H9 (cell line): ENCODE measurements at regions not wholly inside any gene's neighbourhood (a gene's known extent, or its start where the extent isn't known, plus 50 kb on each side); places are given as distances from the start of the nearest gene placed in this dataset.

Experiments
- DNase-seq: peaks from one replicate; pipeline ENCODE4 v3.0.0-alpha.2; 2017
- H2AFZ ChIP-seq: one replicate; pipeline ENCODE4 v1.6.1; 2013; ENCODE audit warnings: mild to moderate bottlenecking, low read length, control low read depth, moderate library complexity
- H2AK5ac ChIP-seq: 2 replicates; pipeline ENCODE4 v1.6.1; 2013; ENCODE audit warnings: low read length, control low read depth, mixed read lengths; ENCODE audit not compliant: insufficient read length
- H2BK120ac ChIP-seq: one replicate; pipeline ENCODE4 v1.6.1; 2013; ENCODE audit warnings: low read depth, mild to moderate bottlenecking, low read length, control low read depth, inconsistent platforms; ENCODE audit not compliant: poor library complexity, severe bottlenecking
- H2BK12ac ChIP-seq: 2 replicates; pipeline ENCODE4 v1.6.1; 2013; ENCODE audit warnings: low read length, control low read depth, mixed read lengths, low read depth; ENCODE audit not compliant: insufficient read length
- H2BK15ac ChIP-seq: 2 replicates; pipeline ENCODE4 v1.6.1; 2013; ENCODE audit warnings: low read depth, low read length, control low read depth
- H2BK20ac ChIP-seq: one replicate; pipeline ENCODE4 v1.6.1; 2013; ENCODE audit warnings: low read depth, mild to moderate bottlenecking, low read length, control low read depth, inconsistent platforms; ENCODE audit not compliant: poor library complexity, severe bottlenecking
- H2BK5ac ChIP-seq: 2 replicates; pipeline ENCODE4 v1.6.1; 2013; ENCODE audit warnings: low read length, control low read depth, mixed read lengths; ENCODE audit not compliant: insufficient read length
- H3K14ac ChIP-seq: 2 replicates; pipeline ENCODE4 v1.6.1; 2013; ENCODE audit warnings: low read length, control low read depth; ENCODE audit not compliant: insufficient read depth
- H3K18ac ChIP-seq: 2 replicates; pipeline ENCODE4 v1.6.1; 2013; ENCODE audit warnings: low read depth, mild to moderate bottlenecking, mixed read lengths, low read length, control low read depth; ENCODE audit not compliant: insufficient read length
- H3K23ac ChIP-seq: 2 replicates; pipeline ENCODE4 v1.6.1; 2013; ENCODE audit warnings: low read length, control low read depth, mixed read lengths, low read depth; ENCODE audit not compliant: insufficient read length
- H3K23me2 ChIP-seq: 2 replicates; pipeline ENCODE4 v1.6.1; 2013; ENCODE audit warnings: low read depth, mild to moderate bottlenecking, mixed read lengths, low read length, control low read depth; ENCODE audit not compliant: insufficient read length, poor library complexity, severe bottlenecking
- H3K27ac ChIP-seq: 2 replicates; pipeline ENCODE4 v1.5.1; 2013; ENCODE audit warnings: low read length, control low read depth, mixed read lengths, low read depth; ENCODE audit not compliant: insufficient read length
- H3K27me3 ChIP-seq: 2 replicates; pipeline ENCODE4 v1.6.1; 2013; ENCODE audit warnings: low read length, control low read depth, inconsistent platforms; ENCODE audit not compliant: insufficient read depth
- H3K4ac ChIP-seq: 2 replicates; pipeline ENCODE4 v1.6.1; 2013; ENCODE audit warnings: low read depth, mild to moderate bottlenecking, control low read depth, inconsistent platforms, low read length, moderate library complexity
- H3K4me1 ChIP-seq: 2 replicates; pipeline ENCODE4 v1.6.1; 2013; ENCODE audit warnings: low read length, control low read depth, inconsistent platforms; ENCODE audit not compliant: insufficient read depth
- H3K4me2 ChIP-seq: 2 replicates; pipeline ENCODE4 v1.6.1; 2013; ENCODE audit warnings: low read length, control low read depth, mixed read lengths; ENCODE audit not compliant: insufficient read length, insufficient read depth
- H3K56ac ChIP-seq: 2 replicates; pipeline ENCODE4 v1.6.1; 2013; ENCODE audit warnings: low read depth, mild to moderate bottlenecking, mixed read lengths, low read length, control low read depth; ENCODE audit not compliant: insufficient read length
- H3K79me1 ChIP-seq: 2 replicates; pipeline ENCODE4 v1.6.1; 2013; ENCODE audit warnings: low read depth, mild to moderate bottlenecking, moderate library complexity, low read length, control low read depth, inconsistent platforms; ENCODE audit not compliant: insufficient read depth, poor library complexity, severe bottlenecking
- H3K79me2 ChIP-seq: 2 replicates; pipeline ENCODE4 v1.6.1; 2013; ENCODE audit warnings: low read length, control low read depth, inconsistent platforms; ENCODE audit not compliant: insufficient read depth
- H3K9ac ChIP-seq: 2 replicates; pipeline ENCODE4 v1.6.1; 2013; ENCODE audit warnings: low read length, control low read depth, mixed read lengths; ENCODE audit not compliant: insufficient read length; ENCODE audit errors: extremely low read depth
- H3K9me3 ChIP-seq: one replicate; pipeline ENCODE4 v1.6.1; 2013; ENCODE audit warnings: low read depth, low read length, inconsistent platforms; ENCODE audit not compliant: control insufficient read depth
- H3T11ph ChIP-seq: one replicate; pipeline ENCODE4 v1.6.1; 2013; ENCODE audit warnings: mild to moderate bottlenecking, low read length, control low read depth, inconsistent platforms
- H4K20me1 ChIP-seq: one replicate; pipeline ENCODE4 v1.6.1; 2013; ENCODE audit not compliant: control insufficient read depth, insufficient read length, insufficient read depth
- H4K5ac ChIP-seq: 2 replicates; pipeline ENCODE4 v1.6.1; 2013; ENCODE audit warnings: low read depth, mild to moderate bottlenecking, mixed read lengths, low read length, control low read depth; ENCODE audit not compliant: insufficient read length
- H4K8ac ChIP-seq: replicated peaks from 2 replicates; pipeline ENCODE4 v1.6.1; 2013; ENCODE audit warnings: low read length, control low read depth, mixed read lengths, low read depth; ENCODE audit not compliant: insufficient read length
- H4K91ac ChIP-seq: 2 replicates; pipeline ENCODE4 v1.6.1; 2013; ENCODE audit warnings: low read depth, mild to moderate bottlenecking, moderate library complexity, mixed read lengths, low read length, control low read depth; ENCODE audit not compliant: insufficient read length
- H3K27ac Mint-ChIP-seq, 3 experiments: 2 replicates in 2 of 3; 3 replicates in 1 of 3; pipeline ENCODE4 v1.8.0; 2020 to 2021; ENCODE audit warnings: mixed read lengths in 3 of 3, mild to moderate bottlenecking in 1 of 3, moderate library complexity in 1 of 3
- H3K27me3 Mint-ChIP-seq: 2 replicates; pipeline ENCODE4 v1.8.0; 2021; ENCODE audit warnings: low read depth, mild to moderate bottlenecking, moderate library complexity, mixed read lengths
- H3K36me3 Mint-ChIP-seq, 3 experiments: 2 replicates in 2 of 3; 3 replicates in 1 of 3; pipeline ENCODE4 v1.8.0; 2020 to 2021; ENCODE audit warnings: low read depth in 3 of 3, mixed read lengths in 3 of 3; ENCODE audit not compliant: insufficient read depth in 1 of 3
- H3K4me1 Mint-ChIP-seq, 2 experiments: 2 replicates each; pipeline ENCODE4 v1.8.0; 2020; ENCODE audit warnings: mixed read lengths in 2 of 2
- H3K4me3 Mint-ChIP-seq, 2 experiments: 2 replicates in 1 of 2; 3 replicates in 1 of 2; pipeline ENCODE4 v1.8.0; 2020 to 2021; ENCODE audit warnings: mild to moderate bottlenecking in 2 of 2, mixed read lengths in 2 of 2, moderate library complexity in 1 of 2
- H3K9me3 Mint-ChIP-seq, 2 experiments: 2 replicates in 1 of 2; 3 replicates in 1 of 2; pipeline ENCODE4 v1.8.0; 2020; ENCODE audit warnings: mild to moderate bottlenecking in 2 of 2, mixed read lengths in 2 of 2, moderate library complexity in 1 of 2
- WGBS: extraction: QIAGEN DNeasy Blood & Tissue Kit; methylation state at CpG from one replicate; pipeline ENCODE4 v1.1.7; 2013; ENCODE audit warnings: missing lambda C conversion rate, low lambda C conversion rate, mixed read lengths; ENCODE audit not compliant: insufficient read length; ENCODE audit errors: extremely low coverage; 5-methylcytosine and 5-hydroxymethylcytosine counted together
- TF ChIP-seq, protein P1 (sequence below): fragments of 200-600 bp; sonication (generic); conservative IDR thresholded peaks from 3 replicates; pipeline ENCODE4 v1.8.0; 2021; ENCODE audit warnings: antibody characterized with exemption, mild to moderate bottlenecking

DNA sequence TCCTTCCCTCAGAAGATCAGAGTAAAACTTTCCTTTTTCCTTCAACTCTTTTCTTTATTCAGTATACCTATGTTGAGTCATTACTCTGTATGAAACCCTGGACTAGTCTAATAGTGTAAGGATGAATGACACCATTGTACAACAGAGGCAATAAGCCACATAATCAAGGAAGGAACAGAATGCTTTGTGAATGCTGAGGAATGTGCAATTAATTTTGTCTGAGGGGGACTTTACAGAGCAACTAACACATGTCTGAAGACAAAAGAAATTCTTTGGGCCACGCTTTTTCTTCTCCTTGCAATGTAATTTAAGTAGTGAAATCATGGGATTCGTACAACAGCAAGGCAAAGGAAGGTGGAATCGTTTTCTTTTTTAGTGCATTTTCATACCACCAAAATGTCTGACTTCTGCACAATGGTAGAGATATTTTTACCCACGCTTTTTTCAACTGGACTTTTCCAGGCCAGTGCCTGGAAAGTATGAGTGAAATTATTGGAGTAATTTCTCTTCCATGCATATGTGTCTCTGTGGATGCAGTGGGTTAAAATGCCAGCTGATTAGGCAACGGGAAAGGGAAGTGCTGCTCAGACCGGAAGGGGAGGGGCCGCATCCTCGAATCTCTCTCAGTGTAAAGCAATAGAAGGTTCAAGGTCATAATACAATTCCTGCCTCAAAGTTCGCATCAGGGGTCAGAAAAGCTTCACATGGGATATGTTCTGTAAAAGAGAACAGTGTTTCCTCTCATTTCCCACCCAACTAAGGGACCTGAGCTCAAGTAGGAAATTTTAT lies 89.9 kb upstream of the MTHFD1L start:
- H2BK12ac ChIP-seq = no peak overlapping the region
- H3K56ac ChIP-seq = no peak overlapping the region
- no peak overlapping the region for H2BK120ac ChIP-seq
- no peak overlapping the region for H4K5ac ChIP-seq
- H3K79me1 ChIP-seq = no peaks in the 10 kb centered on the region
- no peaks in the 10 kb centered on the region; the same call in 1 of the 2 replicates for H3K79me2 ChIP-seq
- no peak overlapping the region for H3K4ac ChIP-seq
- Mint-ChIP-seq H3K27me3 (no peaks in the 10 kb centered on the region), H3K4me3 (no peak overlapping the region), H3K36me3 (peaks cover 4 to 20% (median 4%) of the 10 kb centered on the region in 3 experiments; a peak in 5 of 7 replicates), H3K27ac (no peak overlapping the region; a peak in 1 of 7 replicates), H3K9me3 (peaks cover 14 to 19% of the 10 kb centered on the region in 2 experiments), H3K4me1 (peaks cover 2% of the 10 kb centered on the region in 2 experiments; a peak in 2 of 4 replicates)
- H2AFZ ChIP-seq = no peak overlapping the region
- DNase-seq = no peak
- no peak overlapping the region for H2AK5ac ChIP-seq
- WGBS = no CpG with 5 or more reads among the region's 9 CpGs
- no peaks in the 10 kb centered on the region for H4K20me1 ChIP-seq
- H2BK15ac ChIP-seq = no peak overlapping the region
- H4K8ac ChIP-seq = no peak overlapping the region
- TF ChIP-seq, protein P1, sequence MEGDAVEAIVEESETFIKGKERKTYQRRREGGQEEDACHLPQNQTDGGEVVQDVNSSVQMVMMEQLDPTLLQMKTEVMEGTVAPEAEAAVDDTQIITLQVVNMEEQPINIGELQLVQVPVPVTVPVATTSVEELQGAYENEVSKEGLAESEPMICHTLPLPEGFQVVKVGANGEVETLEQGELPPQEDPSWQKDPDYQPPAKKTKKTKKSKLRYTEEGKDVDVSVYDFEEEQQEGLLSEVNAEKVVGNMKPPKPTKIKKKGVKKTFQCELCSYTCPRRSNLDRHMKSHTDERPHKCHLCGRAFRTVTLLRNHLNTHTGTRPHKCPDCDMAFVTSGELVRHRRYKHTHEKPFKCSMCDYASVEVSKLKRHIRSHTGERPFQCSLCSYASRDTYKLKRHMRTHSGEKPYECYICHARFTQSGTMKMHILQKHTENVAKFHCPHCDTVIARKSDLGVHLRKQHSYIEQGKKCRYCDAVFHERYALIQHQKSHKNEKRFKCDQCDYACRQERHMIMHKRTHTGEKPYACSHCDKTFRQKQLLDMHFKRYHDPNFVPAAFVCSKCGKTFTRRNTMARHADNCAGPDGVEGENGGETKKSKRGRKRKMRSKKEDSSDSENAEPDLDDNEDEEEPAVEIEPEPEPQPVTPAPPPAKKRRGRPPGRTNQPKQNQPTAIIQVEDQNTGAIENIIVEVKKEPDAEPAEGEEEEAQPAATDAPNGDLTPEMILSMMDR = no peak
- no peak overlapping the region for H3K4me2 ChIP-seq
- no peaks in the 10 kb centered on the region for H3K27me3 ChIP-seq
- H3K18ac ChIP-seq = no peak overlapping the region
- H3K23me2 ChIP-seq = no peaks in the 10 kb centered on the region
- no peaks in the 10 kb centered on the region for H3K9me3 ChIP-seq
- no peak overlapping the region for H3K14ac ChIP-seq
- no peak overlapping the region for H4K91ac ChIP-seq
- H3K23ac ChIP-seq = no peak overlapping the region
- H3K9ac ChIP-seq = no peak overlapping the region
- no peak overlapping the region for H2BK20ac ChIP-seq
- H3T11ph ChIP-seq = no peak overlapping the region
- no peaks in the 10 kb centered on the region for H3K4me1 ChIP-seq
- H2BK5ac ChIP-seq = no peak overlapping the region
- no peak overlapping the region for H3K27ac ChIP-seq
